Calu3 (cell line): ENCODE measurements at regions not wholly inside any gene's neighbourhood (a gene's known extent, or its start where the extent isn't known, plus 50 kb on each side); places are given as distances from the start of the nearest gene placed in this dataset.
"Not testable (repeated sequence)": the region's sequence is repeated elsewhere in the genome, so short reads cannot be mapped to it uniquely, and the experiment has no call there.

Experiments
- BruUV-seq: library from RNA; stranded (reverse); fragments of 400-500 nt; replicated peaks from 2 replicates; lab custom pipeline; 2021; lab: Mats Ljungman, UMichigan
- CTCF ChIA-PET: fragments of 300-600 bp; sonication (Branson Sonifier 250); formaldehyde crosslinking; loops from one replicate; lab custom pipeline; 2022; ENCODE audit warnings: antibody characterized with exemption; lab: Charles Lee
- DNase-seq: peaks from one replicate; pipeline ENCODE4 v3.0.0; 2022
- H3K27ac Mint-ChIP-seq: one replicate; pipeline ENCODE4 v1.8.0; 2022; ENCODE audit warnings: mixed read lengths; ENCODE audit not compliant: unreplicated experiment
- H3K27me3 Mint-ChIP-seq: one replicate; pipeline ENCODE4 v1.8.0; 2022; ENCODE audit warnings: mixed read lengths; ENCODE audit not compliant: unreplicated experiment
- H3K36me3 Mint-ChIP-seq: one replicate; pipeline ENCODE4 v1.8.0; 2022; ENCODE audit warnings: mild to moderate bottlenecking, moderate library complexity, mixed read lengths; ENCODE audit not compliant: insufficient read depth, unreplicated experiment
- H3K4me1 Mint-ChIP-seq: one replicate; pipeline ENCODE4 v1.8.0; 2022; ENCODE audit warnings: mild to moderate bottlenecking, low read depth, mixed read lengths; ENCODE audit not compliant: unreplicated experiment
- H3K4me3 Mint-ChIP-seq: one replicate; pipeline ENCODE4 v1.8.0; 2022; ENCODE audit warnings: mild to moderate bottlenecking, low read depth, moderate library complexity, mixed read lengths; ENCODE audit not compliant: unreplicated experiment
- H3K9me3 Mint-ChIP-seq: one replicate; pipeline ENCODE4 v1.8.0; 2022; ENCODE audit warnings: low read depth, mixed read lengths; ENCODE audit not compliant: unreplicated experiment
- intact Hi-C: fragments of 100-400 bp; cut with micrococcal nuclease; formaldehyde crosslinking; loops from one replicate; pipeline ENCODE4 v1.10.0; 2022; ENCODE audit not compliant: unreplicated experiment
- TF ChIP-seq, protein P1 (sequence below): fragments of 200-600 bp; IDR thresholded peaks from one replicate; pipeline ENCODE4 v1.8.0; 2022; ENCODE audit warnings: antibody characterized with exemption; ENCODE audit not compliant: unreplicated experiment

DNA sequence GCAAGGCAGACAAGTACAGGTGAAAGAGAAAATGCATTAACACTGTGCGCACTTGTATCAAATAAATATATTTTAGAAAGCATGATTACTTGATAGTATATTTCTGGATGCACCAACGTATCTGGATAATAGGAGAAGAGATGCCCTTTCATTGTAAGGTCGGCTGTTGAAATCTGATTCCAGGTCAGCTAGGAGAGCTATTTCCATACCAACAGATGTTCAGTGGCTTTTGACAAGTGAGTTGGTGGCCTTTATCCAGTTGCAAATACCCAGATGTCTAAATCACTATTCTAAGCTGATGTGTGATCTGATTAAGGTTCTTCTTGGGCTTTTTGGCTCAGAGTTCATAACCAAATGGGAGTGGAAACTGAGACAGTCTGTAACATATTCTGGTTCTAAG, 128.2 kb upstream of the TBCA start:
- CTCF ChIA-PET = no interaction called here
- intact Hi-C loops = no loop called here
- TF ChIP-seq, protein P1, sequence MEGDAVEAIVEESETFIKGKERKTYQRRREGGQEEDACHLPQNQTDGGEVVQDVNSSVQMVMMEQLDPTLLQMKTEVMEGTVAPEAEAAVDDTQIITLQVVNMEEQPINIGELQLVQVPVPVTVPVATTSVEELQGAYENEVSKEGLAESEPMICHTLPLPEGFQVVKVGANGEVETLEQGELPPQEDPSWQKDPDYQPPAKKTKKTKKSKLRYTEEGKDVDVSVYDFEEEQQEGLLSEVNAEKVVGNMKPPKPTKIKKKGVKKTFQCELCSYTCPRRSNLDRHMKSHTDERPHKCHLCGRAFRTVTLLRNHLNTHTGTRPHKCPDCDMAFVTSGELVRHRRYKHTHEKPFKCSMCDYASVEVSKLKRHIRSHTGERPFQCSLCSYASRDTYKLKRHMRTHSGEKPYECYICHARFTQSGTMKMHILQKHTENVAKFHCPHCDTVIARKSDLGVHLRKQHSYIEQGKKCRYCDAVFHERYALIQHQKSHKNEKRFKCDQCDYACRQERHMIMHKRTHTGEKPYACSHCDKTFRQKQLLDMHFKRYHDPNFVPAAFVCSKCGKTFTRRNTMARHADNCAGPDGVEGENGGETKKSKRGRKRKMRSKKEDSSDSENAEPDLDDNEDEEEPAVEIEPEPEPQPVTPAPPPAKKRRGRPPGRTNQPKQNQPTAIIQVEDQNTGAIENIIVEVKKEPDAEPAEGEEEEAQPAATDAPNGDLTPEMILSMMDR = no peak
- no peak overlapping the region for H3K4me3 Mint-ChIP-seq
- no peaks in the 10 kb centered on the region for H3K36me3 Mint-ChIP-seq
- no peak for DNase-seq
- H3K27ac Mint-ChIP-seq = no peak overlapping the region
- BruUV-seq = no TSS peak
- H3K27me3 Mint-ChIP-seq = peaks cover 38% of the 10 kb centered on the region
- no peaks in the 10 kb centered on the region for H3K4me1 Mint-ChIP-seq
- H3K9me3 Mint-ChIP-seq = no peaks in the 10 kb centered on the region

DNA sequence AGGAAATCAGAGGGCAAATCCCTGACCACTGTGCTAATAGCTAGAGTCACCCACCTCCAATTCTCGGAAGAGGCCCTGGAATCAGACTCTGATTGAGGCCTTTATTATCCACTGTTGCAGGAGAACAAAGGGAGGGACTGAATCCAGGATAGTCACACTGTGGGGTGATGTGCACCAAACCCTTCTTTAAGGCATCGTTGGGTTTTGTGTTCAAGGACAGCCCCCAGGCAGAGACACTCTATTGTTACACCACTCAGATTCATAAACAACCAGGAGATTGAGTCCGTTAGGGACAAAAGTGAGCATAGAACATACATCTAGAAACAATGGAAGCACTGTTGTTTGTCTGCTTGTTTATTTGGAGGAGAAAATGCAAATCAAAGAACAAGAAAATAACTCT, 124.6 kb upstream of the TBCA start:
- CTCF ChIA-PET = no interaction called here
- no TSS peak for BruUV-seq
- no peak overlapping the region for H3K4me3 Mint-ChIP-seq
- H3K9me3 Mint-ChIP-seq = no peaks in the 10 kb centered on the region
- no peak overlapping the region for H3K27ac Mint-ChIP-seq
- H3K27me3 Mint-ChIP-seq = peaks cover 12% of the 10 kb centered on the region
- TF ChIP-seq, protein P1 = no peak
- no peaks in the 10 kb centered on the region for H3K36me3 Mint-ChIP-seq
- intact Hi-C loops = no loop called here
- no peak for DNase-seq
- H3K4me1 Mint-ChIP-seq = no peaks in the 10 kb centered on the region

DNA sequence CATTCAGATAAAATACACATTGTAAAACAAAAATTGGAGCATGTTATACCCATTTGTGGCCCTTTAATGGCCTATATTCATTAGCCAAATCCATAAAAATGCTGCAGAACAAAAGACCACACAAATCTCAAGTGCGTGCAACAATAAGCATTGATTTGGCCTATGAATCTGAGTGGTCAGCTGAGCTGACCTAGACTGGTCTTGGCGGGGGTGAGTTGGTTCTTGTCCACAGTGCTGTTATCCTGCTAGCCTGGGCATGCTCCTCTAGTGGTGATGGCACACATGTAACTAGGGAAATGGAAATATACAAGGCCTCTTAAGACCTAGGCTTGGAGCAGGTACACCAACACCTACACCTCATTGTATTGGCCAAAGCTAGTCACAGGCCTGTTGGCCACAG, 122.2 kb upstream of the TBCA start:
- TF ChIP-seq, protein P1 = no peak
- Mint-ChIP-seq H3K4me1 (peaks cover 10% of the 10 kb centered on the region), H3K36me3 (no peaks in the 10 kb centered on the region), H3K9me3 (no peaks in the 10 kb centered on the region), H3K27ac (no peak overlapping the region), H3K4me3 (no peak overlapping the region), H3K27me3 (no peaks in the 10 kb centered on the region)
- DNase-seq = no peak
- CTCF ChIA-PET = no interaction called here
- intact Hi-C loops = no loop called here
- BruUV-seq = no TSS peak

DNA sequence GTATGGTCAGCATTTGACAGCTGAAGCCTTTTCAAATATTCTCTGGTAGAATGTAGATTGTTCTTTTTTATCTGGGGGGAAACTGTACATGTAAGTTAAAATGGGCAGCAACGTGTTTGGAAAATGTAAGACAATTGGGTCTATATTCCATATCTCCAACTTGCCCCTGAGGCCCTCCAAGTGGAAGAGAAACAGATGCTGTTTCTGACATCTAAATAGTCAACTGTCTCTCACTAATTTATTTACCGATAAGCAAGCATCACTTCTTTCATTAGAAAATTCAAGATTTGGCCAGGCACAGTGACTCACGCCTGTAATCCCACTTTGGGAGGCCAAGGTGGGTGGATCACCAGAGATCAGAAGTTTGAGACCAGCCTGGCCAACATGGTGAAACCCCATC, 120.2 kb upstream of the TBCA start:
- intact Hi-C loops = no loop called here
- Mint-ChIP-seq H3K27me3 (no peaks in the 10 kb centered on the region), H3K4me1 (peaks cover 13% of the 10 kb centered on the region), H3K36me3 (no peaks in the 10 kb centered on the region), H3K27ac (no peak overlapping the region), H3K9me3 (no peaks in the 10 kb centered on the region), H3K4me3 (no peak overlapping the region)
- no TSS peak for BruUV-seq
- CTCF ChIA-PET = interaction anchor here (0.6 to 1.2 kb wide), 2 partner anchors 18 to 93 kb away, joined by 3 to 4 read pairs; no protein-coding TSS in a partner anchor
- DNase-seq = no peak
- TF ChIP-seq, protein P1 = no peak

DNA sequence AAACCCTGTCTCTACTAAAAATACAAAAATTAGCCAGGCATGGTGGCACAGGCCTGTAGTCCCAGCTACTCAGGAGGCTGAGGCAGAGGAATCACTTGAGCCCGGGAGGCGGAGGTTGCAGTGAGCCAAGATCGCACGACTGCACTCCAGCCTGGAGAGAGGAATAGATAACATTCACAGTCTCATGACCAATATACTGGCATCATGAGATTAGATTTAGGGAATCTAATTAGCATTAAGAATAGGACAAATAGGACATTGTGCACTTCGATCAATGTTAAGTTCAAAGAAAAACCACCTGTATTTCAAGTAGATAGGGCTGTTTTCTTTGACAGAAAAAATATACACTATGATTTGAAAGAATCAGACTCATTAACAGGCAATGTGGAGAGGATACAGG, 118.0 kb upstream of the TBCA start:
- H3K36me3 Mint-ChIP-seq, DNase-seq, H3K4me3 Mint-ChIP-seq, BruUV-seq, H3K27me3 Mint-ChIP-seq, CTCF ChIA-PET, H3K27ac Mint-ChIP-seq, H3K9me3 Mint-ChIP-seq, intact Hi-C loops: not testable (repeated sequence)
- peaks cover 13% of the 10 kb centered on the region for H3K4me1 Mint-ChIP-seq
